ENCODE measurements at regions not wholly inside any gene's neighbourhood (a gene's known extent, or its start where the extent isn't known, plus 50 kb on each side); places are given as distances from the start of the nearest gene placed in this dataset.

DNA sequence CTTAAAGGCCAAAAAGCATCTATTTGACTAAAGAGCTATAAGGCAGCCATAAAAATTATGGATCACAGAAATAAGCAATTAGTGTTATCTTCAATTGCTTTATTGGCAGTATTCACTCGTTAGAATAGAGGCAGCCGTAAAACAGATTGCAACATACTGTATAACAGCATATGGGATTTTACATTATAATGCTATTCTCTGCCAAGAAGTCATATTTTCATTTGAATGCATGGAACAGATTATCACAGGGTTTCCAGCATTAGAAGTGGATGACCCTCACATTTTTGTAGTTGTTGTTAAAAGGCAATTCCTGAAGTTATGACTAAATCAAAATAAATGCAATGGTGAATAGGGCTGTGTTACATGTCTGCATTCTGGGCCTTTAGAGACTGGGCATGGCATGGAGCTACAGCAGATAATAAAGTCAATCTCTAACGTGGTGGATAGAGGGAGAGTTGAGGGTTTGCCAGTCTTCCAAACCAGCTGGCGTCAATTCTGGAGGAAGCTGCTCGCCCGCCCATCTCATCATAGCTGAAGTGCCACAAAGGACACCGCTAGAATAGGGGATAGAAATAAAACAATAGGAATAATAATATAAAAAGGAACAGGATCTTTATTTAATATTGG is 155.4 kb upstream of the VRK2 start:
- no peak for DNase-seq (ENCODE audit: low read depth)
- H3K4me3 ChIP-seq (ENCODE audit: control insufficient read depth, low read depth, low read length) = no peak overlapping the region
- TF ChIP-seq, protein P1, sequence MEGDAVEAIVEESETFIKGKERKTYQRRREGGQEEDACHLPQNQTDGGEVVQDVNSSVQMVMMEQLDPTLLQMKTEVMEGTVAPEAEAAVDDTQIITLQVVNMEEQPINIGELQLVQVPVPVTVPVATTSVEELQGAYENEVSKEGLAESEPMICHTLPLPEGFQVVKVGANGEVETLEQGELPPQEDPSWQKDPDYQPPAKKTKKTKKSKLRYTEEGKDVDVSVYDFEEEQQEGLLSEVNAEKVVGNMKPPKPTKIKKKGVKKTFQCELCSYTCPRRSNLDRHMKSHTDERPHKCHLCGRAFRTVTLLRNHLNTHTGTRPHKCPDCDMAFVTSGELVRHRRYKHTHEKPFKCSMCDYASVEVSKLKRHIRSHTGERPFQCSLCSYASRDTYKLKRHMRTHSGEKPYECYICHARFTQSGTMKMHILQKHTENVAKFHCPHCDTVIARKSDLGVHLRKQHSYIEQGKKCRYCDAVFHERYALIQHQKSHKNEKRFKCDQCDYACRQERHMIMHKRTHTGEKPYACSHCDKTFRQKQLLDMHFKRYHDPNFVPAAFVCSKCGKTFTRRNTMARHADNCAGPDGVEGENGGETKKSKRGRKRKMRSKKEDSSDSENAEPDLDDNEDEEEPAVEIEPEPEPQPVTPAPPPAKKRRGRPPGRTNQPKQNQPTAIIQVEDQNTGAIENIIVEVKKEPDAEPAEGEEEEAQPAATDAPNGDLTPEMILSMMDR (IDR thresholded peaks at IDR 0.05; ENCODE audit: control insufficient read depth, insufficient read depth, low read depth, low read length, missing control alignments) = no peak

DNA sequence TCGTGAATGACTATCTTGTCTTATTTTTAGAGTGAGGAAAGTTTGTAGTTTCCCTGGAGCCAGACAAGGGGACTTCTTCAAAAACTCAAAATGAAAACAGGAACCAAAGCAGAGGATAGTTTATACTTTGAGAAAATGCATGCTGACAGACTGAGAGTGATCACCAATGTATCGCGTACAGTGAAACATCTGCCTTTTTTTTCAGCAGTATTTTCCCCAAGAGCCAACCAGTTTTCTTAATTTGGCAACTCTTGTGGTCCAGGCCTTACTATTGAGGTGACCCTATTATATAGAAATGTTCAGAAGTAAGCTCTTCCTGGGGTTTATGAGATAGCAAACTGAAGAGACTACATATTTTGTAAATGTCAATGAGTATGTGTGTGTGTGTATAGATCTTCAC is 153.7 kb upstream of the VRK2 start:
- TF ChIP-seq, protein P1 (IDR thresholded peaks at IDR 0.05; ENCODE audit: control insufficient read depth, insufficient read depth, low read depth, low read length, missing control alignments) = no peak
- no peak for DNase-seq (ENCODE audit: low read depth)
- no peak overlapping the region for H3K4me3 ChIP-seq (ENCODE audit: control insufficient read depth, low read depth, low read length)

DNA sequence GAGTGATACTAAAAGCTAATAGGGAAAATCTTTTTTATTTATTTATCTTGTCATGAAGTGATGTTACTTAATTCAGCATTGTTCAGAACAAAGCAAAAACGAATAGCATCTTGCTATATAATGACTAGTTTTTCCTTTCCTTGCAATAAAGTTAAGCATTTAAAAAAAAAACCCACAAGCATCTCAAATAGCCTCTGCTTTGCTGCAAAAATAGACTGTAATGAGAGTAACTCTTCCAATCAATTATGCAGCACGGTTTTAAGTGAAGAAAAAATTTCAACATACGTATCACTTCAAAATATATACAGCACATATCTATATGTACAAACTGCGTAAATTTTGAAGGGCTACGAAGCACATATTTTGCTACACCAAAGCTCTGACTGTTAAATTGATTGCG is 153.3 kb upstream of the VRK2 start:
- TF ChIP-seq, protein P1 (IDR thresholded peaks at IDR 0.05; ENCODE audit: control insufficient read depth, insufficient read depth, low read depth, low read length, missing control alignments) = no peak
- no peak overlapping the region for H3K4me3 ChIP-seq (ENCODE audit: control insufficient read depth, low read depth, low read length)
- DNase-seq (ENCODE audit: low read depth) = no peak

DNA sequence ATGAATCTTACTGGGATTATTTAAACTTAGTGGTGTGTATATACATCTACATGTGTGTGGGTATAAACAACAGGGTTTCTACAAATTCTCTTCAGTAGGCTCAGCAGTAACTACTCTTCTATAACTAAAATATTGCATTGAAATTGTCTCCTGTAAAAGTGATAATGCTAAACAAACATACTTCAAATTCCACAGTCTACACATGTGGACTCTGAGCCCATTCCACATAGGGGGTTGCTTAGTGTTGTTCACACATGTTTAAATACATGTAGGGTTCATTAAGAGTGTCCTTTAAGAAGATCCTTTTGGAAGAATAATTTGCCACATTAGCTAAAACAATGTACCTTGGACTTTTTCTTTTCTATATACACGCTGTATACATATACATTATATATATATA is 152.8 kb upstream of the VRK2 start:
- TF ChIP-seq, protein P1 (IDR thresholded peaks at IDR 0.05; ENCODE audit: control insufficient read depth, insufficient read depth, low read depth, low read length, missing control alignments) = no peak
- no peak for DNase-seq (ENCODE audit: low read depth)
- no peak overlapping the region for H3K4me3 ChIP-seq (ENCODE audit: control insufficient read depth, low read depth, low read length)

DNA sequence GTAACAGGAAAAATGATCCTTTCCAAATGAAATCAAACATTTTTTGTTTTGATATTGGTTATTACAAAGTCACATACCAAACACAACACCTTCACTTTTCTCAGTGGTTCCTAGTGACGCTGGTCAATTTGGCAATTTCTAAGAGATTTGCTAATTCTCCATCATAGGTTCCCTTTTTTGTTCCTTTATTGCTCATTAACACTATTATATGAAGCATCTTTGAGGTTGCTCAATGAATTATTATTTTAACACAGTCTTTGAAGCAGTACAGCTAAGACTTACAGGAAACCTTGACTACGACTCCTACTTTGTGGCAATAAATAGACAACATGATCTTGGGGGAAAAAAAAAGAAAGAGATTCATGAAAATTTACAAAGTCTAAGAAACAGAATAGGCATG is 152.2 kb upstream of the VRK2 start:
- H3K4me3 ChIP-seq (ENCODE audit: control insufficient read depth, low read depth, low read length) = no peak overlapping the region
- DNase-seq (ENCODE audit: low read depth) = no peak
- TF ChIP-seq, protein P1 (IDR thresholded peaks at IDR 0.05; ENCODE audit: control insufficient read depth, insufficient read depth, low read depth, low read length, missing control alignments) = no peak

DNA sequence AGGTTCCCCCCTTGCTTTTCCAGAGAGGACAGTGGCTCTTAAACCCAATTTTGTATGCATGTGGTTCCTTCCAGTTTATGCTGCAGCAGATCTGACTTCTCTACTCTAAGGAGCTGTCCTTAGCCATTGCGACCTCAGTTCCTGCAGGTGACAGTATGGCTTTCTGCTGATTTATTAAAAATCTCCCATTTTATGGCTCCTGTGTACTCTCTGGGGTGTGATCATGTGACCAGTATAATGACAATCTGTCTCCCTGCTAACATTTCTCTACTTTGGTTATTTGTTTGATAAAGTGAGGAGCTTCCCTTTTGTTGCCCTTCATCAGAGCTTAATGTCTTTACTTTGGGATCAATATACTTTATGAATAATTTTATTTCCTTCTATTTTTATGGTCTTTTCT is 148.7 kb upstream of the VRK2 start:
- DNase-seq (ENCODE audit: low read depth) = no peak
- no peak overlapping the region for H3K4me3 ChIP-seq (ENCODE audit: control insufficient read depth, low read depth, low read length)
- TF ChIP-seq, protein P1 (IDR thresholded peaks at IDR 0.05; ENCODE audit: control insufficient read depth, insufficient read depth, low read depth, low read length, missing control alignments) = no peak

DNA sequence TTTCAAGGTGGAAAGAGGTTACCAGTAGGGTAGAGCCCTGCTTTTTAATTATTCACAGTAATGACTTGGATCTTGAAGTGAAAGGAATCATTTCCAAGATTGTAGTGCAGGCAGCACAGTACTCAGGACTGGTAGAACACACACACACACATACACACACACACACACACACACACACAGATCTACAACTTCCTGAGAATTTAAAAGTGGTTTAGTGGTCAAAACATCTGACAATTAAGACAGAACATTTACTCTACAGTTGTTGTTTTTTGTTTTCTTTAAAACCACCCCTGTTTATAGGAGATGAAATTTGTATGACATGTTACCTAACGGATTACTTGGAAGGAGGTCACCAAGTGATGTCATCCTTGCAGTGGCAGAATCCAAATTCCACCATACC is 146.7 kb upstream of the VRK2 start:
- no peak overlapping the region for H3K4me3 ChIP-seq (ENCODE audit: control insufficient read depth, low read depth, low read length)
- no peak for DNase-seq (ENCODE audit: low read depth)
- TF ChIP-seq, protein P1 (IDR thresholded peaks at IDR 0.05; ENCODE audit: control insufficient read depth, insufficient read depth, low read depth, low read length, missing control alignments) = no peak

All from AG09309 (cell line).